Right lobe of liver (tissue), 4 donors: ENCODE measurements at regions not wholly inside any gene's neighbourhood (a gene's known extent, or its start where the extent isn't known, plus 50 kb on each side); places are given as distances from the start of the nearest gene placed in this dataset.

ENCODE experiments used
- POLR2A ChIP-seq: fragments of 450-650 bp; IDR thresholded peaks from one replicate; pipeline ENCODE4 v1.6.1; 2017; ENCODE audit warnings: antibody characterized with exemption, mild to moderate bottlenecking
- TF ChIP-seq, protein P1 (sequence below), 4 donors: fragments of 200-600 bp in 3 of 4; fragments of 450-650 bp in 1 of 4; IDR thresholded peaks; one replicate each; pipeline versions ENCODE4 v1.5.1 to v1.8.0; 2016 to 2022; ENCODE audit warnings: antibody characterized with exemption in 4 of 4, mild to moderate bottlenecking in 2 of 4
- donor health status: DM: no; HTN: no; CAD: no.
- donor health status: DM: no; HTN: no; CAD: no.
- donor health status: DM: no; HTN: yes; CAD: no.

DNA sequence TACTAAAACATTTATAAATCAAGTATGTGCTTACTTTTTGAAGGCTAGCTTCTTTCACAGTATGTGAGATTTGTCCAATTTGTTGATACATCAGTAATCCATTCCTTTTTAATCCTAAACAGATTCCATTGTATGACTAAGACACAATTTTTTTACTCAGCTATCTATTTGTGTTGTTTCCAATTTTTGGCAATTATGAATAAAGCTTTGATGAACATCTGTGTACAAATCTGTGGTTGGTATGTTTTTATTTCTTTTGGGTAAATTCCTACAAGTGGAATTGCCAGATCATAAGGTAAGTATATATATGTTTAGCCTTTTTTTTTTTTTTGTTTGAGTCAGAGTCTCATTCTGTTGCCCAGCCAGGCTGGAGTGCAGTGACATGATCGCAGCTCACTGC, 56.2 kb upstream of the VEPH1 start:
- TF ChIP-seq, protein P1, sequence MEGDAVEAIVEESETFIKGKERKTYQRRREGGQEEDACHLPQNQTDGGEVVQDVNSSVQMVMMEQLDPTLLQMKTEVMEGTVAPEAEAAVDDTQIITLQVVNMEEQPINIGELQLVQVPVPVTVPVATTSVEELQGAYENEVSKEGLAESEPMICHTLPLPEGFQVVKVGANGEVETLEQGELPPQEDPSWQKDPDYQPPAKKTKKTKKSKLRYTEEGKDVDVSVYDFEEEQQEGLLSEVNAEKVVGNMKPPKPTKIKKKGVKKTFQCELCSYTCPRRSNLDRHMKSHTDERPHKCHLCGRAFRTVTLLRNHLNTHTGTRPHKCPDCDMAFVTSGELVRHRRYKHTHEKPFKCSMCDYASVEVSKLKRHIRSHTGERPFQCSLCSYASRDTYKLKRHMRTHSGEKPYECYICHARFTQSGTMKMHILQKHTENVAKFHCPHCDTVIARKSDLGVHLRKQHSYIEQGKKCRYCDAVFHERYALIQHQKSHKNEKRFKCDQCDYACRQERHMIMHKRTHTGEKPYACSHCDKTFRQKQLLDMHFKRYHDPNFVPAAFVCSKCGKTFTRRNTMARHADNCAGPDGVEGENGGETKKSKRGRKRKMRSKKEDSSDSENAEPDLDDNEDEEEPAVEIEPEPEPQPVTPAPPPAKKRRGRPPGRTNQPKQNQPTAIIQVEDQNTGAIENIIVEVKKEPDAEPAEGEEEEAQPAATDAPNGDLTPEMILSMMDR (IDR thresholded peaks at IDR 0.05): no peak
- TF ChIP-seq POLR2A: no peak
